Body of pancreas (tissue), 4 donors: ENCODE measurements at regions not wholly inside any gene's neighbourhood (a gene's known extent, or its start where the extent isn't known, plus 50 kb on each side); places are given as distances from the start of the nearest gene placed in this dataset.

Experiments
- ATAC-seq: fragments of 150-250 bp; one replicate; pipeline ENCODE4 v1.9.1; 2016
- DNase-seq, 4 donors: peaks; one replicate each; pipeline ENCODE4 v3.0.0-alpha.2; 2019
- H3K27ac ChIP-seq, 4 donors: fragments of 200-600 bp; sonication (generic); 1 replicate in 3 of 4; 2 replicates in 1 of 4; pipeline versions ENCODE4 v1.5.1 to v1.6.1; 2016 to 2019; ENCODE audit warnings: mild to moderate bottlenecking in 1 of 4, mixed read lengths in 1 of 4, moderate library complexity in 1 of 4
- H3K27me3 ChIP-seq, 2 donors: fragments of 200-600 bp; sonication (generic); one replicate each; pipeline ENCODE4 v1.6.0; 2016; ENCODE audit warnings: mild to moderate bottlenecking in 1 of 2
- H3K36me3 ChIP-seq, 2 donors: fragments of 200-600 bp; sonication (generic); replicated peaks in 1 of 2; 2 replicates each; pipeline ENCODE4 v1.5.1; 2016; ENCODE audit warnings: low read depth in 2 of 2; ENCODE audit not compliant: insufficient read depth in 1 of 2
- H3K4me1 ChIP-seq: fragments of 200-600 bp; sonication (generic); one replicate; pipeline ENCODE4 v1.6.0; 2016
- H3K4me3 ChIP-seq, 2 donors: fragments of 200-600 bp; sonication (generic); 1 replicate in 1 of 2; 2 replicates in 1 of 2; pipeline ENCODE4 v1.5.1; 2016 to 2019
- H3K9me3 ChIP-seq, 3 donors: fragments of 200-600 bp; sonication (generic); 1 replicate in 2 of 3; 2 replicates in 1 of 3; pipeline ENCODE4 v1.5.1; 2016
- POLR2A ChIP-seq, 3 donors: fragments of 450-650 bp; IDR thresholded peaks; one replicate each; pipeline ENCODE4 v1.6.1; 2016; ENCODE audit warnings: antibody characterized with exemption in 3 of 3, mild to moderate bottlenecking in 2 of 3
- WGBS, 2 donors: methylation state at CpG; one replicate each; pipeline ENCODE4 v1.1.5; 2017; 5-methylcytosine and 5-hydroxymethylcytosine counted together
- intact Hi-C: fragments of 100-400 bp; cut with DNase I; formaldehyde crosslinking; loops from one replicate; pipeline ENCODE4 v1.15.1; 2023
- TF ChIP-seq, protein P1 (sequence below), 7 experiments: fragments of 450-650 bp in 4 of 7; fragments of 200-600 bp in 3 of 7; sonication (generic) in 3 of 7; IDR thresholded peaks; one replicate each; pipeline ENCODE4 v1.5.1; 2016 to 2019; ENCODE audit warnings: antibody characterized with exemption in 7 of 7

- Histone ChIP-seq H3K9me3 (no peaks in the 10 kb centered on the region), H3K27ac (no peak overlapping the region), H3K4me1 (no peaks in the 10 kb centered on the region), H3K4me3 (no peak overlapping the region), H3K27me3 (no peaks in the 10 kb centered on the region), H3K36me3 (no peaks in the 10 kb centered on the region)
- no peak for DNase-seq
- ATAC-seq, result no peak
- no peak for TF ChIP-seq POLR2A (IDR thresholded peaks at IDR 0.05)
- TF ChIP-seq, protein P1, sequence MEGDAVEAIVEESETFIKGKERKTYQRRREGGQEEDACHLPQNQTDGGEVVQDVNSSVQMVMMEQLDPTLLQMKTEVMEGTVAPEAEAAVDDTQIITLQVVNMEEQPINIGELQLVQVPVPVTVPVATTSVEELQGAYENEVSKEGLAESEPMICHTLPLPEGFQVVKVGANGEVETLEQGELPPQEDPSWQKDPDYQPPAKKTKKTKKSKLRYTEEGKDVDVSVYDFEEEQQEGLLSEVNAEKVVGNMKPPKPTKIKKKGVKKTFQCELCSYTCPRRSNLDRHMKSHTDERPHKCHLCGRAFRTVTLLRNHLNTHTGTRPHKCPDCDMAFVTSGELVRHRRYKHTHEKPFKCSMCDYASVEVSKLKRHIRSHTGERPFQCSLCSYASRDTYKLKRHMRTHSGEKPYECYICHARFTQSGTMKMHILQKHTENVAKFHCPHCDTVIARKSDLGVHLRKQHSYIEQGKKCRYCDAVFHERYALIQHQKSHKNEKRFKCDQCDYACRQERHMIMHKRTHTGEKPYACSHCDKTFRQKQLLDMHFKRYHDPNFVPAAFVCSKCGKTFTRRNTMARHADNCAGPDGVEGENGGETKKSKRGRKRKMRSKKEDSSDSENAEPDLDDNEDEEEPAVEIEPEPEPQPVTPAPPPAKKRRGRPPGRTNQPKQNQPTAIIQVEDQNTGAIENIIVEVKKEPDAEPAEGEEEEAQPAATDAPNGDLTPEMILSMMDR (IDR thresholded peaks at IDR 0.05), result no peak
- WGBS, 2 donors, result 48 to 56% methylated on average over 2 of the region's 2 CpGs
- intact Hi-C loops, result no loop called here
Observed at GRCh38 chr1:217184854-217185253, 446.0 kb downstream of the GPATCH2 start.

DNA sequence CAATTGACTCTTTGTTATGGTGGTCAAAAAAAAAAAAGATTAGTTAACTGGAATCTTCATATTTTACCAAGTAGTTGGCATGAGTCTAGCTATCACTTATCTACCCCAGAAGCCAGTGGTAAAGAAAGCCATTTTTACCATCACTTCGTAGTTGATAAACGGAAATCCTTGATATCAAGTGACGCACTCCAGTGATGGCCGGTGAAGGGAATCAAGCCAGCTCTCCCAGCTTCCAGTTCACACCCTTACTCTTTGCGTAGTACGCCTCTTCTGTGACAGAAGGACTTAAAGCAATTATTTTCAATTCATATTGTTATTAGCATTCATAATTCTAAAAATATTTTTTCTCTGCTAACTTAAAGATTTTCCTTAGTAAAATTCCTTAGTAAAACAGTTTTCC is 447.9 kb downstream of the GPATCH2 start:
- WGBS, 2 donors, result 61 to 86% methylated on average over 6 of the region's 6 CpGs
- Histone ChIP-seq H3K36me3 (no peaks in the 10 kb centered on the region), H3K27me3 (no peaks in the 10 kb centered on the region), H3K4me1 (no peaks in the 10 kb centered on the region), H3K4me3 (no peak overlapping the region), H3K27ac (no peak overlapping the region), H3K9me3 (no peaks in the 10 kb centered on the region)
- ATAC-seq (no peak), DNase-seq (no peak)
- TF ChIP-seq, protein P1 (IDR thresholded peaks at IDR 0.05), result no peak
- no peak for TF ChIP-seq POLR2A (IDR thresholded peaks at IDR 0.05)
- intact Hi-C loops, result no loop called here

DNA sequence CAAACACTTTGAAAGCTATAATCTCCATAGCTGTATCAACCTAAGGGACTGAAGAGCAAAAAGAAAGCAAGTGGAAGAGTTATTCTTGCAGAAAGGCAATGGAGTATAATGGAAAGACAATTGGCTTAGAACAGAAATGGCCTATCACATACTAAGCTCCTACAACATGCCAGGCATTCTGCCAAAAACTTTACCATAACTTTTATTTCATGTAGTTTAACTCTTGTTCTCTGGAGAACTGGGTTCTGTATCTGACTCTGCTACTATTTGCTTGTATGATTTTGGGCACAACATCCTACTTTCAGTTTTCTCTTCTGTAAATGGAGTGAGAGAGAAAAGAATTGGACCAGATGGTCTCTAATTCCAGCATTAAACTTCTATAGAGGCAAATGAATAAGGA is 449.1 kb downstream of the GPATCH2 start:
- Histone ChIP-seq H3K4me1 (no peaks in the 10 kb centered on the region), H3K27me3 (no peaks in the 10 kb centered on the region), H3K36me3 (no peaks in the 10 kb centered on the region), H3K4me3 (no peak overlapping the region), H3K9me3 (no peaks in the 10 kb centered on the region), H3K27ac (no peak overlapping the region)
- intact Hi-C loops, result no loop called here
- ATAC-seq (no peak), DNase-seq (no peak)
- no peak for TF ChIP-seq POLR2A (IDR thresholded peaks at IDR 0.05)
- TF ChIP-seq, protein P1 (IDR thresholded peaks at IDR 0.05), result no peak

- Histone ChIP-seq H3K9me3 (no peaks in the 10 kb centered on the region), H3K27me3 (no peaks in the 10 kb centered on the region), H3K4me3 (no peak overlapping the region), H3K36me3 (no peaks in the 10 kb centered on the region), H3K27ac (no peak overlapping the region), H3K4me1 (no peaks in the 10 kb centered on the region)
- intact Hi-C loops, result no loop called here
- TF ChIP-seq POLR2A (IDR thresholded peaks at IDR 0.05), result no peak
- TF ChIP-seq, protein P1 (IDR thresholded peaks at IDR 0.05), result no peak
- no peak for DNase-seq
- 36 to 39% methylated on average over 3 of the region's 3 CpGs for WGBS, 2 donors
- ATAC-seq, result no peak
Observed at GRCh38 chr1:217181176-217181746, 449.6 kb downstream of the GPATCH2 start.

DNA sequence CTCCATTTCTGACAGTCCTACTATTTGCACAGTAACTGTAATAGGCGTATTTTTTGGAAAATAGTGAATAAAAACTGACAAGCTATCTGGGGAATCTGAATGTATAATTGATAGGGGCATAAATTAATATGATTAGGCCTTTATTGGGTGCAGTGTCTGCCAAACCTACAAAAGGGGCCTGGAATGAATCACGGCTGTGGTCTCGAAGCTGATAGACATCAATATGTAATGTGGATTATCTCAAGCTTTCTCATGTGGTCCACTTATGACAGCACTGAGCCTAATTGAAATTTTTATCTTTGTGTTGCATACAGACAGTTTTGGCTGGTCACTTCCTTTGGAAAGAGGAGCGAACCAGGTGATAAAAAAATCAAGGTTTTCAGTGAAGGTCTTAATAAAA is 450.4 kb downstream of the GPATCH2 start:
- 71 to 79% methylated on average over 4 of the region's 4 CpGs for WGBS, 2 donors
- H3K36me3 ChIP-seq, result no peaks in the 10 kb centered on the region
- no peak overlapping the region for H3K4me3 ChIP-seq
- no peak overlapping the region for H3K27ac ChIP-seq
- no peaks in the 10 kb centered on the region for H3K4me1 ChIP-seq
- DNase-seq, result no peak
- intact Hi-C loops, result no loop called here
- TF ChIP-seq POLR2A (IDR thresholded peaks at IDR 0.05), result no peak
- TF ChIP-seq, protein P1 (IDR thresholded peaks at IDR 0.05), result no peak
- H3K9me3 ChIP-seq, result no peaks in the 10 kb centered on the region
- H3K27me3 ChIP-seq, result no peaks in the 10 kb centered on the region
- no peak for ATAC-seq
